Ovary (tissue), 7 donors: ENCODE measurements at regions not wholly inside any gene's neighbourhood (a gene's known extent, or its start where the extent isn't known, plus 50 kb on each side); places are given as distances from the start of the nearest gene placed in this dataset.
"Not testable (repeated sequence)": the region's sequence is repeated elsewhere in the genome, so short reads cannot be mapped to it uniquely, and the experiment has no call there.

Experiments
- DNase-seq, 5 donors: peaks; one replicate each; pipeline ENCODE4 v3.0.0-alpha.2; 2019 to 2020
- H3K27ac ChIP-seq, 2 donors: fragments of 200-600 bp; one replicate each; pipeline versions ENCODE4 v1.5.1 to v1.8.0; 2019 to 2022
- H3K27me3 ChIP-seq: fragments of 200-600 bp; one replicate; pipeline ENCODE4 v1.8.0; 2022
- H3K36me3 ChIP-seq: fragments of 200-600 bp; sonication (generic); one replicate; pipeline ENCODE4 v1.5.1; 2019
- H3K4me1 ChIP-seq: one replicate; pipeline ENCODE4 v1.8.1; 2013; ENCODE audit warnings: mild to moderate bottlenecking, moderate library complexity; ENCODE audit not compliant: insufficient read depth
- H3K4me3 ChIP-seq: fragments of 200-600 bp; sonication (generic); one replicate; pipeline ENCODE4 v1.5.1; 2017
- H3K9me3 ChIP-seq, 2 donors: fragments of 200-600 bp in 1 of 2; sonication (generic) in 1 of 2; one replicate each; pipeline versions ENCODE4 v1.5.1 to v1.8.1; 2013 to 2019; ENCODE audit warnings: mild to moderate bottlenecking in 1 of 2, moderate library complexity in 1 of 2
- CTCF ChIP-seq, 3 donors: fragments of 450-650 bp in 2 of 3; fragments of 200-600 bp in 1 of 3; IDR thresholded peaks; one replicate each; pipeline versions ENCODE4 v1.5.1 to v1.8.0; 2016 to 2022; ENCODE audit warnings: antibody characterized with exemption in 3 of 3, mild to moderate bottlenecking in 1 of 3
- EP300 ChIP-seq: sonication (generic); formaldehyde crosslinking; IDR thresholded peaks from one replicate; pipeline ENCODE4 v1.6.1; 2017; ENCODE audit warnings: antibody characterized with exemption
- POLR2A ChIP-seq: fragments of 450-650 bp; IDR thresholded peaks from one replicate; pipeline ENCODE4 v1.6.1; 2017; ENCODE audit warnings: antibody characterized with exemption, mild to moderate bottlenecking, moderate library complexity
- WGBS, 3 donors: extraction: QIAGEN DNeasy Blood & Tissue Kit in 1 of 3; methylation state at CpG; one replicate each; pipeline versions ENCODE4 v1.1.5 to v1.1.7; 2013 to 2017; 5-methylcytosine and 5-hydroxymethylcytosine counted together
- intact Hi-C, 4 donors: fragments of 100-400 bp; cut with DNase I; formaldehyde crosslinking; loops; one replicate each; pipeline versions ENCODE4 v1.11.0 to v1.15.1; 2022 to 2023
- donor health status: DM: no; HTN: no; CAD: no; lungs with moderate emphysema.
- donor health status: DM: no; HTN: no; CAD: no.
- donor health status: Bipolar disorder and iron deficiency.
- donor health status: DM: no; HTN: no; CAD: no.
- donor health status: DM: yes; HTN: yes; CAD: no.

- Histone ChIP-seq H3K27me3 (no peaks in the 10 kb centered on the region), H3K36me3 (no peaks in the 10 kb centered on the region), H3K4me1 (no peaks in the 10 kb centered on the region), H3K4me3 (no peak overlapping the region), H3K27ac (no peak overlapping the region), H3K9me3 (no peaks in the 10 kb centered on the region)
- TF ChIP-seq CTCF (IDR thresholded peaks at IDR 0.05) (no peak), EP300 (no peak), POLR2A (no peak)
- intact Hi-C loops, result no loop called here
- 76 to 80% (median 78%) methylated on average over 1 of the region's 1 CpG for WGBS, 3 donors
- no peak for DNase-seq
Observed at GRCh38 chr5:98368141-98368540, 405.3 kb upstream of the RGMB start.

- Histone ChIP-seq H3K27me3 (no peaks in the 10 kb centered on the region), H3K27ac (no peak overlapping the region), H3K4me3 (no peak overlapping the region), H3K9me3 (no peaks in the 10 kb centered on the region), H3K4me1 (no peaks in the 10 kb centered on the region), H3K36me3 (no peaks in the 10 kb centered on the region)
- TF ChIP-seq EP300, result no peak
- TF ChIP-seq CTCF (IDR thresholded peaks at IDR 0.05), result no peak
- no peak for TF ChIP-seq POLR2A
- intact Hi-C loops, result no loop called here
- DNase-seq, result no peak
Observed at GRCh38 chr5:98372351-98372750, 401.1 kb upstream of the RGMB start.

GRCh38 chr5:98391921-98392625 is 381.4 kb upstream of the RGMB start:
- 95 to 96% (median 95%) methylated on average over 31 of the region's 31 CpGs for WGBS, 3 donors
- no peak for TF ChIP-seq CTCF (IDR thresholded peaks at IDR 0.05)
- no peak for TF ChIP-seq EP300
- TF ChIP-seq POLR2A, result no peak

GRCh38 chr5:98393205-98393604 is 380.3 kb upstream of the RGMB start:
- 92 to 96% (median 95%) methylated on average over 8 of the region's 8 CpGs for WGBS, 3 donors
- intact Hi-C loops, H3K27me3 ChIP-seq, H3K4me1 ChIP-seq, H3K9me3 ChIP-seq, H3K27ac ChIP-seq, DNase-seq, H3K4me3 ChIP-seq, H3K36me3 ChIP-seq: not testable (repeated sequence)

More at GRCh38 chr5:98391921-98392625, 381.4 kb upstream of the RGMB start:
- no peak for DNase-seq
- H3K9me3 ChIP-seq, result no peaks in the 10 kb centered on the region
- intact Hi-C loops, result no loop called here
- H3K36me3 ChIP-seq, result no peaks in the 10 kb centered on the region
- H3K4me1 ChIP-seq, result no peaks in the 10 kb centered on the region
- H3K27ac ChIP-seq, result no peak overlapping the region
- H3K27me3 ChIP-seq, result no peaks in the 10 kb centered on the region
- no peak overlapping the region for H3K4me3 ChIP-seq

GRCh38 chr5:98397081-98397480 is 376.4 kb upstream of the RGMB start:
- Histone ChIP-seq H3K36me3 (no peaks in the 10 kb centered on the region), H3K4me1 (no peaks in the 10 kb centered on the region), H3K27me3 (no peaks in the 10 kb centered on the region), H3K4me3 (no peak overlapping the region), H3K9me3 (no peaks in the 10 kb centered on the region), H3K27ac (no peak overlapping the region)
- DNase-seq, result no peak
- intact Hi-C loops, result no loop called here
- no peak for TF ChIP-seq POLR2A
- no peak for TF ChIP-seq CTCF (IDR thresholded peaks at IDR 0.05)
- no peak for TF ChIP-seq EP300
- 77 to 82% (median 79%) methylated on average over 3 of the region's 3 CpGs for WGBS, 3 donors
